Mesothelial cell of epicardium (in vitro differentiated cells): ENCODE measurements at regions not wholly inside any gene's neighbourhood (a gene's known extent, or its start where the extent isn't known, plus 50 kb on each side); places are given as distances from the start of the nearest gene placed in this dataset.

Experiments
- DNase-seq, 2 experiments: peaks; one replicate each; pipeline ENCODE4 v3.0.0; 2021; ENCODE audit warnings: low spot score in 2 of 2; ENCODE audit not compliant: unreplicated experiment in 2 of 2
- H3K27ac Mint-ChIP-seq: 2 replicates; pipeline ENCODE4 v1.8.0; 2021; ENCODE audit warnings: mixed read lengths
- H3K27me3 Mint-ChIP-seq: 2 replicates; pipeline ENCODE4 v1.8.0; 2021; ENCODE audit warnings: low read depth, mixed read lengths
- H3K36me3 Mint-ChIP-seq: 2 replicates; pipeline ENCODE4 v1.8.0; 2021; ENCODE audit warnings: mixed read lengths
- H3K4me1 Mint-ChIP-seq: 2 replicates; pipeline ENCODE4 v1.8.0; 2021; ENCODE audit warnings: mixed read lengths
- H3K4me3 Mint-ChIP-seq: 2 replicates; pipeline ENCODE4 v1.8.0; 2021; ENCODE audit warnings: mild to moderate bottlenecking, moderate library complexity, mixed read lengths
- H3K9me3 Mint-ChIP-seq: 2 replicates; pipeline ENCODE4 v1.8.0; 2021; ENCODE audit warnings: mixed read lengths
- CTCF ChIP-seq: fragments of 200-600 bp; sonication (generic); IDR thresholded peaks from one replicate; pipeline ENCODE4 v1.5.0; 2021; ENCODE audit warnings: antibody characterized with exemption; ENCODE audit not compliant: unreplicated experiment

GRCh38 chr5:20615888-20616563, 628.0 kb upstream of the CDH18 start:
- Mint-ChIP-seq H3K36me3 (no peaks in the 10 kb centered on the region), H3K4me3 (no peak overlapping the region), H3K4me1 (no peaks in the 10 kb centered on the region), H3K27ac (no peak overlapping the region), H3K9me3 (no peaks in the 10 kb centered on the region), H3K27me3 (no peaks in the 10 kb centered on the region)
- DNase-seq = no peak
- TF ChIP-seq CTCF = no peak

GRCh38 chr5:20611620-20612019, 623.6 kb upstream of the CDH18 start:
- Mint-ChIP-seq H3K36me3 (no peaks in the 10 kb centered on the region), H3K27ac (no peak overlapping the region), H3K4me3 (no peak overlapping the region), H3K9me3 (no peaks in the 10 kb centered on the region), H3K4me1 (peaks cover 4% of the 10 kb centered on the region), H3K27me3 (no peaks in the 10 kb centered on the region)
- no peak for DNase-seq
- TF ChIP-seq CTCF = no peak

GRCh38 chr5:20610681-20611080, 622.7 kb upstream of the CDH18 start:
- peaks cover 12% of the 10 kb centered on the region for H3K4me1 Mint-ChIP-seq
- no peak overlapping the region for H3K27ac Mint-ChIP-seq
- no peak for DNase-seq
- no peak for TF ChIP-seq CTCF
- no peaks in the 10 kb centered on the region for H3K9me3 Mint-ChIP-seq
- H3K27me3 Mint-ChIP-seq = no peaks in the 10 kb centered on the region
- no peak overlapping the region for H3K4me3 Mint-ChIP-seq
- H3K36me3 Mint-ChIP-seq = no peaks in the 10 kb centered on the region

GRCh38 chr5:20609126-20609525, 621.1 kb upstream of the CDH18 start:
- no peak overlapping the region for H3K4me3 Mint-ChIP-seq
- DNase-seq = no peak
- H3K36me3 Mint-ChIP-seq = no peaks in the 10 kb centered on the region
- no peak for TF ChIP-seq CTCF
- peaks cover 14% of the 10 kb centered on the region for H3K4me1 Mint-ChIP-seq
- no peaks in the 10 kb centered on the region for H3K27me3 Mint-ChIP-seq
- H3K9me3 Mint-ChIP-seq = no peaks in the 10 kb centered on the region
- no peak overlapping the region for H3K27ac Mint-ChIP-seq

GRCh38 chr5:20608567-20608966, 620.6 kb upstream of the CDH18 start:
- TF ChIP-seq CTCF = no peak
- no peaks in the 10 kb centered on the region for H3K36me3 Mint-ChIP-seq
- DNase-seq = no peak
- H3K27me3 Mint-ChIP-seq = no peaks in the 10 kb centered on the region
- peak overlapping the region; percentile 1 for H3K27ac Mint-ChIP-seq
- H3K9me3 Mint-ChIP-seq = no peaks in the 10 kb centered on the region
- no peak overlapping the region for H3K4me3 Mint-ChIP-seq
- peaks cover 14% of the 10 kb centered on the region for H3K4me1 Mint-ChIP-seq
